ENCODE measurements at regions not wholly inside any gene's neighbourhood (a gene's known extent, or its start where the extent isn't known, plus 50 kb on each side); places are given as distances from the start of the nearest gene placed in this dataset.

DNA sequence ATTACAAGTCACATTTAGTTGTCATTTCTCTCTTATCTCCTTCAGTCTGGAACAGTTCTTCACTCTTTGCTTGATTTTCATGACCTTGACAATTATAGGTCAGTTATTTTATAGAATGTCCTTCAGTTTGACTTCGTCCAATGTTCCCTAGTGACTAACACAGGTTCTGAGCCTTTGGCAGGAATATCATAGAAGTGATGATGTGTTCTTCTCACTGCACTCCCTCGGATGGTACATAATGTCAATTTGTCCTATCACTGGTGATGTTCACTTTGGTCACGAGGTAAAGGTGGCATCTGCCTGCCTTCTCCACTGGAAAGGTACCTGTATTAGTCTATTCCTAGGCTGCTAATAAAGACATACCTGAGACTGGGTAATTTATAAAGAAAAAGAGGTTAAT lies 126.0 kb upstream of the PTPN3 start:
- TF ChIP-seq CTCF (IDR thresholded peaks at IDR 0.05) (no peak), POLR2A (IDR thresholded peaks at IDR 0.05; ENCODE audit: low read depth) (no peak), POLR2AphosphoS5 (IDR thresholded peaks at IDR 0.05) (no peak), EP300 (IDR thresholded peaks at IDR 0.05) (no peak)
